GM21576 (cell line): ENCODE measurements at regions not wholly inside any gene's neighbourhood (a gene's known extent, or its start where the extent isn't known, plus 50 kb on each side); places are given as distances from the start of the nearest gene placed in this dataset.
A peak's percentile ranks its signal among the peaks of the same experiment; 100 is the strongest.

Experiments
- ATAC-seq: cut with Tn5 transposase; IDR thresholded peaks from one replicate; pipeline ENCODE4 v1.9.1; 2021; ENCODE audit warnings: mild to moderate bottlenecking, moderate library complexity; ENCODE audit not compliant: unreplicated experiment

- ATAC-seq: no peak
Measured at GRCh38 chr2:226443112-226443511, 356.5 kb downstream of the IRS1 start.

GRCh38 chr2:226440127-226440918, 359.3 kb downstream of the IRS1 start:
- ATAC-seq: no peak

GRCh38 chr2:226439337-226439736, 360.3 kb downstream of the IRS1 start:
- no peak for ATAC-seq

- ATAC-seq: no peak
Measured at GRCh38 chr2:226435146-226435545, 364.5 kb downstream of the IRS1 start.

GRCh38 chr2:226434702-226435101, 364.9 kb downstream of the IRS1 start:
- no peak for ATAC-seq

GRCh38 chr2:226431288-226431948, 368.2 kb downstream of the IRS1 start:
- ATAC-seq: no peak

- no peak for ATAC-seq
Measured at GRCh38 chr2:226429476-226429875, 370.1 kb downstream of the IRS1 start.

- no peak for ATAC-seq
Measured at GRCh38 chr2:226427538-226428307, 371.9 kb downstream of the IRS1 start.

GRCh38 chr2:226426292-226426736, 373.3 kb downstream of the IRS1 start:
- ATAC-seq: no peak

- ATAC-seq: no peak
Measured at GRCh38 chr2:226424971-226425370, 374.6 kb downstream of the IRS1 start.

- peak; percentile 95 for ATAC-seq
Measured at GRCh38 chr2:226423498-226423960, 376.1 kb downstream of the IRS1 start.

- ATAC-seq: no peak
Measured at GRCh38 chr2:226420646-226421045, 379.0 kb downstream of the IRS1 start.

- ATAC-seq: no peak
Measured at GRCh38 chr2:226418521-226418920, 381.1 kb downstream of the IRS1 start.

GRCh38 chr2:226414335-226414734, 385.3 kb downstream of the IRS1 start:
- no peak for ATAC-seq

- ATAC-seq: no peak
Measured at GRCh38 chr2:226413498-226414130, 386.0 kb downstream of the IRS1 start.

- ATAC-seq: no peak
Measured at GRCh38 chr2:226411727-226412360, 387.8 kb downstream of the IRS1 start.

GRCh38 chr2:226411205-226411604, 388.4 kb downstream of the IRS1 start:
- ATAC-seq: no peak

GRCh38 chr2:226410247-226410835, 389.3 kb downstream of the IRS1 start:
- no peak for ATAC-seq

- no peak for ATAC-seq
Measured at GRCh38 chr2:226409134-226409533, 390.5 kb downstream of the IRS1 start.

- ATAC-seq: no peak
Measured at GRCh38 chr2:226408141-226408540, 391.5 kb downstream of the IRS1 start.
